ENCODE measurements at regions not wholly inside any gene's neighbourhood (a gene's known extent, or its start where the extent isn't known, plus 50 kb on each side); places are given as distances from the start of the nearest gene placed in this dataset.

- H3K27ac Mint-ChIP-seq = no peak overlapping the region
- H3K36me3 Mint-ChIP-seq = peaks cover 3% of the 10 kb centered on the region
- no peaks in the 10 kb centered on the region for H3K4me1 Mint-ChIP-seq
- no peak for TF ChIP-seq CTCF (IDR thresholded peaks at IDR 0.05; ENCODE audit: unreplicated experiment)
- H3K9me3 Mint-ChIP-seq = peaks cover 27% of the 10 kb centered on the region
- no peak for DNase-seq (ENCODE audit: low spot score in 2 of 2, unreplicated experiment in 2 of 2)
- no peak overlapping the region for H3K4me3 Mint-ChIP-seq
- no peaks in the 10 kb centered on the region for H3K27me3 Mint-ChIP-seq (ENCODE audit: low read depth)
Observed at GRCh38 chr3:109882144-109882543, 544.8 kb upstream of the DPPA4 start.

- no peaks in the 10 kb centered on the region for H3K4me1 Mint-ChIP-seq
- peaks cover 38% of the 10 kb centered on the region for H3K9me3 Mint-ChIP-seq
- H3K36me3 Mint-ChIP-seq = peaks cover 3% of the 10 kb centered on the region
- no peak overlapping the region for H3K4me3 Mint-ChIP-seq
- H3K27me3 Mint-ChIP-seq (ENCODE audit: low read depth) = no peaks in the 10 kb centered on the region
- DNase-seq (ENCODE audit: low spot score in 2 of 2, unreplicated experiment in 2 of 2) = no peak
- TF ChIP-seq CTCF (IDR thresholded peaks at IDR 0.05; ENCODE audit: unreplicated experiment) = no peak
- no peak overlapping the region for H3K27ac Mint-ChIP-seq
Observed at GRCh38 chr3:109887293-109887692, 549.9 kb upstream of the DPPA4 start.

GRCh38 chr3:109888026-109888425 is 550.7 kb upstream of the DPPA4 start:
- Mint-ChIP-seq H3K27ac (no peak overlapping the region), H3K4me3 (no peak overlapping the region), H3K9me3 (peaks cover 35% of the 10 kb centered on the region), H3K27me3 (ENCODE audit: low read depth) (no peaks in the 10 kb centered on the region), H3K36me3 (peaks cover 3% of the 10 kb centered on the region), H3K4me1 (no peaks in the 10 kb centered on the region)
- no peak for DNase-seq (ENCODE audit: low spot score in 2 of 2, unreplicated experiment in 2 of 2)
- TF ChIP-seq CTCF (IDR thresholded peaks at IDR 0.05; ENCODE audit: unreplicated experiment) = no peak

- Mint-ChIP-seq H3K36me3 (no peaks in the 10 kb centered on the region), H3K9me3 (peaks cover 4% of the 10 kb centered on the region), H3K4me3 (no peak overlapping the region), H3K27ac (no peak overlapping the region), H3K4me1 (peaks cover 12% of the 10 kb centered on the region), H3K27me3 (ENCODE audit: low read depth) (no peaks in the 10 kb centered on the region)
- no peak for DNase-seq (ENCODE audit: low spot score in 2 of 2, unreplicated experiment in 2 of 2)
- no peak for TF ChIP-seq CTCF (IDR thresholded peaks at IDR 0.05; ENCODE audit: unreplicated experiment)
Observed at GRCh38 chr3:109897734-109898133, 560.4 kb upstream of the DPPA4 start.

- DNase-seq (ENCODE audit: low spot score in 2 of 2, unreplicated experiment in 2 of 2) = no peak
- no peaks in the 10 kb centered on the region for H3K27me3 Mint-ChIP-seq (ENCODE audit: low read depth)
- H3K36me3 Mint-ChIP-seq = peaks cover 2% of the 10 kb centered on the region
- H3K4me1 Mint-ChIP-seq = peaks cover 12% of the 10 kb centered on the region
- H3K27ac Mint-ChIP-seq = no peak overlapping the region
- no peak for TF ChIP-seq CTCF (IDR thresholded peaks at IDR 0.05; ENCODE audit: unreplicated experiment)
- H3K9me3 Mint-ChIP-seq = peaks cover 3% of the 10 kb centered on the region
- no peak overlapping the region for H3K4me3 Mint-ChIP-seq
Observed at GRCh38 chr3:109899925-109900324, 562.6 kb upstream of the DPPA4 start.

- Mint-ChIP-seq H3K4me3 (no peak overlapping the region), H3K27ac (no peak overlapping the region), H3K27me3 (ENCODE audit: low read depth) (no peaks in the 10 kb centered on the region), H3K36me3 (peaks cover 2% of the 10 kb centered on the region), H3K4me1 (peaks cover 12% of the 10 kb centered on the region), H3K9me3 (peaks cover 3% of the 10 kb centered on the region)
- no peak for TF ChIP-seq CTCF (IDR thresholded peaks at IDR 0.05; ENCODE audit: unreplicated experiment)
- DNase-seq (ENCODE audit: low spot score in 2 of 2, unreplicated experiment in 2 of 2) = no peak
Observed at GRCh38 chr3:109900783-109901182, 563.4 kb upstream of the DPPA4 start.
